ENCODE measurements at regions not wholly inside any gene's neighbourhood (a gene's known extent, or its start where the extent isn't known, plus 50 kb on each side); places are given as distances from the start of the nearest gene placed in this dataset.
"Not testable (repeated sequence)": the region's sequence is repeated elsewhere in the genome, so short reads cannot be mapped to it uniquely, and the experiment has no call there.

DNA sequence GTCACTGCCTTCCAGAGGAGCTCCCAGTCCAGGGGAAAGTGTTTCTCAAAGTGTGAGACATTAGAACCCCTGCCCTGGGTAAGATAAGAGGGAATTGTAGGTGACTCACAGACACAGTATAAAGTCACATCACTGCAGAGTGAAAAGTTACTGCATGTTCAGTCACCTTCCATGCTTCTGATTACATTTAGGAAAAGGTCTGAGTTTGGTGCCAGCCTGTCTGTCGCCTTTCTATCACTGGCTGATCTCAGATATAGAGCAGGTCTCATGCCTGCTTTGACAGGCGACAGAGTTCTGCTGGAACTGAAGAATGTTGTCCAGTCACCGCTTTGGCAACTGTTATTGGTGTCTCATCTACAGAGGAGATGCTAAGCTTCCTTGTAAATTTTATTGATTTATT, 1078.6 kb downstream of the UQCRFS1 start:
- TF ChIP-seq, protein P1, sequence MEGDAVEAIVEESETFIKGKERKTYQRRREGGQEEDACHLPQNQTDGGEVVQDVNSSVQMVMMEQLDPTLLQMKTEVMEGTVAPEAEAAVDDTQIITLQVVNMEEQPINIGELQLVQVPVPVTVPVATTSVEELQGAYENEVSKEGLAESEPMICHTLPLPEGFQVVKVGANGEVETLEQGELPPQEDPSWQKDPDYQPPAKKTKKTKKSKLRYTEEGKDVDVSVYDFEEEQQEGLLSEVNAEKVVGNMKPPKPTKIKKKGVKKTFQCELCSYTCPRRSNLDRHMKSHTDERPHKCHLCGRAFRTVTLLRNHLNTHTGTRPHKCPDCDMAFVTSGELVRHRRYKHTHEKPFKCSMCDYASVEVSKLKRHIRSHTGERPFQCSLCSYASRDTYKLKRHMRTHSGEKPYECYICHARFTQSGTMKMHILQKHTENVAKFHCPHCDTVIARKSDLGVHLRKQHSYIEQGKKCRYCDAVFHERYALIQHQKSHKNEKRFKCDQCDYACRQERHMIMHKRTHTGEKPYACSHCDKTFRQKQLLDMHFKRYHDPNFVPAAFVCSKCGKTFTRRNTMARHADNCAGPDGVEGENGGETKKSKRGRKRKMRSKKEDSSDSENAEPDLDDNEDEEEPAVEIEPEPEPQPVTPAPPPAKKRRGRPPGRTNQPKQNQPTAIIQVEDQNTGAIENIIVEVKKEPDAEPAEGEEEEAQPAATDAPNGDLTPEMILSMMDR (IDR thresholded peaks at IDR 0.05): no peak
- ATAC-seq (no peak), DNase-seq (no peak)
- no peaks in the 10 kb centered on the region for H3K4me1 ChIP-seq
- no peak overlapping the region for H3K27ac ChIP-seq
- H3K36me3 ChIP-seq (ENCODE audit: insufficient read depth in 1 of 2, low read depth in 1 of 2): no peaks in the 10 kb centered on the region
- intact Hi-C loops (cut with DNase I): no loop called here
- WGBS, 3 donors: 82 to 87% (median 86%) methylated on average over 3 of the region's 3 CpGs
- no peaks in the 10 kb centered on the region for H3K9me3 ChIP-seq
- no peaks in the 10 kb centered on the region for H3K27me3 ChIP-seq (ENCODE audit: insufficient read depth in 3 of 3, low read length in 2 of 3)
- H3K4me3 ChIP-seq: no peak overlapping the region

- not testable (repeated sequence) for H3K4me1 ChIP-seq; ATAC-seq; H3K27me3 ChIP-seq (ENCODE audit: insufficient read depth in 3 of 3, low read length in 2 of 3); H3K27ac ChIP-seq; H3K4me3 ChIP-seq; H3K9me3 ChIP-seq; DNase-seq; H3K36me3 ChIP-seq (ENCODE audit: insufficient read depth in 1 of 2, low read depth in 1 of 2)
- 57 to 61% (median 60%) methylated on average over 7 to 8 of the region's 8 CpGs for WGBS, 3 donors
- intact Hi-C loops (cut with DNase I): loop anchor here in 1 of 2 donors (1.0 kb wide), 1 partner anchor 13 kb away; no protein-coding TSS in a partner anchor
Measured at GRCh38 chr19:28130881-28131280, 1082.1 kb downstream of the UQCRFS1 start.

GRCh38 chr19:28130066-28130511, 1082.9 kb downstream of the UQCRFS1 start:
- Histone ChIP-seq H3K27me3 (ENCODE audit: insufficient read depth in 3 of 3, low read length in 2 of 3) (peaks cover 0 to 2% (median 0%) of the 10 kb centered on the region in 3 donors), H3K9me3 (no peaks in the 10 kb centered on the region), H3K27ac (no peak overlapping the region), H3K4me3 (no peak overlapping the region), H3K4me1 (no peaks in the 10 kb centered on the region), H3K36me3 (ENCODE audit: insufficient read depth in 1 of 2, low read depth in 1 of 2) (no peaks in the 10 kb centered on the region)
- 56 to 59% (median 57%) methylated on average over 4 of the region's 4 CpGs for WGBS, 3 donors
- no peak for ATAC-seq
- intact Hi-C loops (cut with DNase I): no loop called here
- no peak for DNase-seq
- TF ChIP-seq, protein P1 (IDR thresholded peaks at IDR 0.05): no peak

GRCh38 chr19:28128341-28128740, 1084.6 kb downstream of the UQCRFS1 start:
- Histone ChIP-seq H3K4me1 (no peaks in the 10 kb centered on the region), H3K36me3 (ENCODE audit: insufficient read depth in 1 of 2, low read depth in 1 of 2) (no peaks in the 10 kb centered on the region), H3K27me3 (ENCODE audit: insufficient read depth in 3 of 3, low read length in 2 of 3) (peaks cover 0 to 2% (median 0%) of the 10 kb centered on the region in 3 donors), H3K4me3 (no peak overlapping the region), H3K27ac (no peak overlapping the region), H3K9me3 (no peaks in the 10 kb centered on the region)
- no peak for ATAC-seq
- intact Hi-C loops (cut with DNase I): no loop called here
- DNase-seq: no peak
- 83 to 90% (median 88%) methylated on average over 4 of the region's 4 CpGs for WGBS, 3 donors
- TF ChIP-seq, protein P1 (IDR thresholded peaks at IDR 0.05): no peak

DNA sequence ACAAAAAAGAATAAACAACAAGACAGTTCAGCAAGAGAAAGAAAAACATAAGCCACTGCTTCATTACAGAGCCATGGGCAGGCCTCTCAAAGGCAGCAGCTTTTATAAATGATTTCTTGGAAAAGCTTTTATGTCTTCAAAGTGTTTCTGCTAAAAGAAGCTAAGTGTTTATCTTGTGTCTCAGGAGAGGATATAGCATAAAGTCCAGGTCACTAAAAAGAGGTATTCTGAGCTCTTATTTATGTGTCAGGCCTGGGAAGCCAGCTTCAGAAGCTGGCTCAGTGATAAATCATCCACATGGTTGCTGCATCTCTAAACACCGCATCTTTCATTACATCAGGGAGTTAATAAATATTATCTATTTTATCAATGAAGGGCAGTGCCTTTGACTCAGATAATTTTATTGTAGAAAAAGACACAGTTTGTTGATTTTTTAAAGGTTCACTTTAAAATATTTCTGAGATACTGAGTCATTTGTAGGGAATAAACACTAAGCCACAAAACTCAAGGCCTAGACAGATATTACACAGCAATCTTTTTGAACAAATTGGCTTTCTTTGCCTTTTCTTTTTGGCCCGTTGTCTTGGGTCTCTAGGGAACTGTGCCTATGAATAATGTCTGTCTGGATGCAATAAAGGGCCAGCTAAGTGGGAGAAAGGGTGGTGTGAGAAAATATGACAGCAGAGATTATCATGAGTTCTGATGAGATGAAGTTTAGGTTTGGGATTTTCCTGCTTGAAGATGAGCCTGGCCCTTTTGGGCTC, 1086.6 kb downstream of the UQCRFS1 start:
- Histone ChIP-seq H3K4me3 (no peak overlapping the region), H3K36me3 (ENCODE audit: insufficient read depth in 1 of 2, low read depth in 1 of 2) (no peaks in the 10 kb centered on the region), H3K27ac (no peak overlapping the region), H3K4me1 (no peaks in the 10 kb centered on the region), H3K27me3 (ENCODE audit: insufficient read depth in 3 of 3, low read length in 2 of 3) (peaks cover 0 to 2% (median 0%) of the 10 kb centered on the region in 3 donors), H3K9me3 (no peaks in the 10 kb centered on the region)
- TF ChIP-seq, protein P1 (IDR thresholded peaks at IDR 0.05): no peak
- 50 to 52% (median 52%) methylated on average over 2 of the region's 2 CpGs for WGBS, 3 donors
- ATAC-seq (no peak), DNase-seq (no peak)
- intact Hi-C loops (cut with DNase I): no loop called here

Data from psoas muscle (tissue), 7 donors.